IMR-90 (cell line): ENCODE measurements at regions not wholly inside any gene's neighbourhood (a gene's known extent, or its start where the extent isn't known, plus 50 kb on each side); places are given as distances from the start of the nearest gene placed in this dataset.

Source experiments
- CTCF ChIP-seq: conservative IDR thresholded peaks from 2 replicates; pipeline ENCODE4 v1.5.1; 2012; ENCODE audit warnings: mild to moderate bottlenecking, low read depth, low read length, improper control_type of control experiment
- RAD21 ChIP-seq: IDR thresholded peaks from 2 replicates; pipeline ENCODE4 v1.6.1; 2012; ENCODE audit warnings: low read length, improper control_type of control experiment
- RCOR1 ChIP-seq: IDR thresholded peaks from 2 replicates; pipeline ENCODE4 v1.6.1; 2012; ENCODE audit warnings: mild to moderate bottlenecking, low read length, improper control_type of control experiment; ENCODE audit not compliant: insufficient replicate concordance
- SMC3 ChIP-seq: fragments of 150-350 bp; IDR thresholded peaks from 2 replicates; pipeline ENCODE4 v1.6.1; 2016; ENCODE audit warnings: low read depth, mild to moderate bottlenecking, antibody characterized with exemption, low read length, moderate library complexity

DNA sequence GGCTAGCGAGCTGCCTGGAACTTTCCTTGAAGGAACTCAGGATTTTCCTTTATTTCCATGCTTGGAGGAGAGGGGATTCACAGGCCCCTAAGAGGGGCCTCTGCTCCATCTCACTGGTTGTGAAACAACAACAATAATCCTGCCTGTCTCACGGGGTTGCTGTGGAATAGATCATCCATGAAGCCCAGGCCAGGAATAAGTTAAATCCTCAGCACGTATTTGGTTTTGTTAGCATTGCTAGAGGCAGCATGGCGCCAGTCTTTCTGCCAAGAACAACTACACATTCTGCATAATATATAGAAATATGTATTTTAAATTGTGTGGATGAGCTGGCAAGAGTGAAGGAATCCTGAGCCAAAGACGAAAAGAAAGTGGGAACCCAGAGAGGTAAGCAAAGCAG, 80.8 kb upstream of the L3MBTL4 start:
- TF ChIP-seq RCOR1 (no peak), CTCF (no peak), RAD21 (no peak), SMC3 (no peak)
